T47D (cell line): ENCODE measurements at regions not wholly inside any gene's neighbourhood (a gene's known extent, or its start where the extent isn't known, plus 50 kb on each side); places are given as distances from the start of the nearest gene placed in this dataset.
A peak's percentile ranks its signal among the peaks of the same experiment; 100 is the strongest.
"Not testable (repeated sequence)": the region's sequence is repeated elsewhere in the genome, so short reads cannot be mapped to it uniquely, and the experiment has no call there.

Experiments
- DNase-seq, 2 experiments: peaks; one replicate each; pipeline versions ENCODE4 v3.0.0 to v3.0.0-alpha.2; 2011 to 2012; ENCODE audit warnings: low read depth in 1 of 2, low spot score in 1 of 2
- JUND ChIP-seq: IDR thresholded peaks from 2 replicates; pipeline ENCODE4 v1.6.1; 2012; ENCODE audit warnings: low read depth
- in situ Hi-C: cut with HindIII; loops from 2 replicates; pipeline ENCODE4 v1.10.0; 2016; ENCODE audit warnings: low sequenced_read_pairs, low pct_unique_long_range_greater_than_20kb

GRCh38 chr4:102210806-102211205 lies 134.5 kb downstream of the SLC39A8 start:
- DNase-seq, in situ Hi-C loops: not testable (repeated sequence)

GRCh38 chr4:102204634-102205033 lies 140.6 kb downstream of the SLC39A8 start:
- in situ Hi-C loops, DNase-seq: not testable (repeated sequence)

GRCh38 chr4:102196221-102196620 lies 149.1 kb downstream of the SLC39A8 start:
- no peak for TF ChIP-seq JUND
- DNase-seq = no peak
- in situ Hi-C loops = no loop called here

- DNase-seq = no peak
- in situ Hi-C loops = no loop called here
- TF ChIP-seq JUND = no peak
These were observed 152.1 kb downstream of the SLC39A8 start for GRCh38 chr4:102193145-102193544.

- DNase-seq = no peak
- TF ChIP-seq JUND = no peak
These were observed 165.2 kb downstream of the SLC39A8 start for GRCh38 chr4:102180046-102180445.

GRCh38 chr4:102174719-102175189 lies 170.5 kb downstream of the SLC39A8 start:
- DNase-seq = no peak
- TF ChIP-seq JUND = no peak
- in situ Hi-C loops = no loop called here

More at GRCh38 chr4:102180046-102180445, 165.2 kb downstream of the SLC39A8 start:
- in situ Hi-C loops = no loop called here

GRCh38 chr4:102172341-102172740 lies 172.9 kb downstream of the SLC39A8 start:
- no peak for DNase-seq
- in situ Hi-C loops = no loop called here
- TF ChIP-seq JUND = no peak

GRCh38 chr4:102170910-102171309 lies 174.4 kb downstream of the SLC39A8 start:
- in situ Hi-C loops = no loop called here

GRCh38 chr4:102169345-102169744 lies 175.9 kb downstream of the SLC39A8 start:
- peak in 1 of 2 experiments; percentile 1 for DNase-seq
- in situ Hi-C loops = no loop called here

More at GRCh38 chr4:102170910-102171309, 174.4 kb downstream of the SLC39A8 start:
- TF ChIP-seq JUND = no peak
- DNase-seq = no peak

GRCh38 chr4:102168580-102168979 lies 176.7 kb downstream of the SLC39A8 start:
- TF ChIP-seq JUND = no peak
- no peak for DNase-seq
- in situ Hi-C loops = no loop called here

More at GRCh38 chr4:102169345-102169744, 175.9 kb downstream of the SLC39A8 start:
- no peak for TF ChIP-seq JUND

- DNase-seq = no peak
- no peak for TF ChIP-seq JUND
- in situ Hi-C loops = no loop called here
These were observed 179.7 kb downstream of the SLC39A8 start for GRCh38 chr4:102165584-102165983.

GRCh38 chr4:102163404-102164140 lies 181.7 kb downstream of the SLC39A8 start:
- TF ChIP-seq JUND = no peak
- in situ Hi-C loops = no loop called here
- DNase-seq = no peak

- in situ Hi-C loops = no loop called here
- no peak for TF ChIP-seq JUND
- DNase-seq = no peak
These were observed 187.3 kb downstream of the SLC39A8 start for GRCh38 chr4:102157984-102158383.

GRCh38 chr4:102153391-102153790 lies 191.9 kb downstream of the SLC39A8 start:
- in situ Hi-C loops = no loop called here
- TF ChIP-seq JUND = no peak

More at GRCh38 chr4:102153391-102153790, 191.9 kb downstream of the SLC39A8 start:
- no peak for DNase-seq
